ENCODE measurements at regions not wholly inside any gene's neighbourhood (a gene's known extent, or its start where the extent isn't known, plus 50 kb on each side); places are given as distances from the start of the nearest gene placed in this dataset.

DNA sequence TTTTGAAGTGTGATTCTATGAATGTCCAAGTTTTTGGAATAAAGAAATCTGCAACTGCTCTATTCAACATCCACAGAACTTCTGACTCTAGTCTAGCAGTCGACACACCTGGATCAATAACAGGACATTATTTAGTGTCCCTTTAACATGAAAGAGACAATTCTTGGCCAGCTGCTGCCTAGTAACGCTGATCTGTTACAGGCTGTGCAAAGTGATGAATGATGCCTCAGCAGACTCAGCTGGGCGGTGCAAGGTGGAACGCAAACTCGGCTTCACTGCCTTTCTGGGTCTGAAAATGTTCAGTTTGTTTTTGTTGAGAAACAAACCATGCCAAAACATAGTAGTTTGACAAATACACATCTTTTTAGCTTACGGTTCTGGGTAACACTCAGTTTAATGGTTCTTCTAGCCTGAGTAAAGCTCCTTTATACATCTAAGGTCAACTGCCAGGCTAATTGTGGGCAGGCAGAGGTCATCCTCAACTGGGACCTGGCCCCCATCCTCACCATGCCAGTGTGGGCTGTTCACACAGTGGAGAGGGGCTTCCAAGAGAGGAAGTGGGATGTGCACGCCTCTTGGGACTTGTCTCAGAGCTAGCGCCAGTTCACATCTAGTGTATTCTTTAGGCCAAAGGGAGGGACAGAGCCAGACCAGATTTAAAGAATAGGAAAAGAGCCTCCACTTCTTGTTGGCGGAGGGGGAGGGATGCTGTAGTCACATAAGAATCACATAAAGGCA lies 879.7 kb downstream of the QKI start:
- Mint-ChIP-seq H3K4me1 (no peaks in the 10 kb centered on the region), H3K9me3 (no peaks in the 10 kb centered on the region), H3K27me3 (no peaks in the 10 kb centered on the region), H3K36me3 (no peaks in the 10 kb centered on the region), H3K4me3 (no peak overlapping the region), H3K27ac (no peak overlapping the region)

DNA sequence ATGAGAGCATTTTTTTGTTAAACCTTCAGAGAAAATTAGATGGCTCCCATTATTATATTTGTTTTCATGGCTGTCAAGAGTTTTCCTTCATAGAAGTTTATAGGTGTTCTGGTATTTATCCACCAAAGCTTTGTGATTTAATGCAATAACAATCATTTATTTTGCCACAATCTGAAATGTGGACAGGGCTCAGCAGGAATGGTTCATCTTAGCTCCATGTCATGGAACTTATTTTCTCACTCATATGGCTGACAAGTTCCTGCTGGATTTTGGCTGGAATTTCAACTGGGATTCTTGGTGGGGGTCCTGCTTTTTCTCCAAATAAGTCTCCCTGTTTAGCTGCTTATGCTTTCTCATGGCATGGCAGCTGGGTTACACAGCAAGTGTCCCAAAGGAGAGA lies 876.7 kb downstream of the QKI start:
- Mint-ChIP-seq H3K36me3 (no peaks in the 10 kb centered on the region), H3K27ac (no peak overlapping the region), H3K9me3 (no peaks in the 10 kb centered on the region), H3K4me3 (no peak overlapping the region), H3K27me3 (no peaks in the 10 kb centered on the region), H3K4me1 (no peaks in the 10 kb centered on the region)

- Mint-ChIP-seq H3K4me3 (no peak overlapping the region), H3K4me1 (no peaks in the 10 kb centered on the region), H3K27ac (no peak overlapping the region), H3K27me3 (no peaks in the 10 kb centered on the region), H3K36me3 (no peaks in the 10 kb centered on the region), H3K9me3 (no peaks in the 10 kb centered on the region)
Measured at GRCh38 chr6:164290101-164290500, 875.6 kb downstream of the QKI start.

- H3K36me3 Mint-ChIP-seq: no peaks in the 10 kb centered on the region
- H3K4me3 Mint-ChIP-seq: no peak overlapping the region
- peaks cover 6% of the 10 kb centered on the region for H3K9me3 Mint-ChIP-seq
Measured at GRCh38 chr6:164286011-164286410, 871.5 kb downstream of the QKI start.

GRCh38 chr6:164283574-164283973 lies 869.1 kb downstream of the QKI start:
- Mint-ChIP-seq H3K27me3 (peaks cover 1% of the 10 kb centered on the region), H3K27ac (no peak overlapping the region), H3K9me3 (peaks cover 6% of the 10 kb centered on the region), H3K4me3 (no peak overlapping the region), H3K36me3 (no peaks in the 10 kb centered on the region), H3K4me1 (no peaks in the 10 kb centered on the region)

More at GRCh38 chr6:164286011-164286410, 871.5 kb downstream of the QKI start:
- no peak overlapping the region for H3K27ac Mint-ChIP-seq
- H3K4me1 Mint-ChIP-seq: no peaks in the 10 kb centered on the region
- peaks cover 1% of the 10 kb centered on the region for H3K27me3 Mint-ChIP-seq

- Mint-ChIP-seq H3K36me3 (no peaks in the 10 kb centered on the region), H3K4me1 (no peaks in the 10 kb centered on the region), H3K27me3 (no peaks in the 10 kb centered on the region), H3K27ac (no peak overlapping the region), H3K9me3 (no peaks in the 10 kb centered on the region), H3K4me3 (no peak overlapping the region)
Measured at GRCh38 chr6:164276211-164276610, 861.7 kb downstream of the QKI start.

DNA sequence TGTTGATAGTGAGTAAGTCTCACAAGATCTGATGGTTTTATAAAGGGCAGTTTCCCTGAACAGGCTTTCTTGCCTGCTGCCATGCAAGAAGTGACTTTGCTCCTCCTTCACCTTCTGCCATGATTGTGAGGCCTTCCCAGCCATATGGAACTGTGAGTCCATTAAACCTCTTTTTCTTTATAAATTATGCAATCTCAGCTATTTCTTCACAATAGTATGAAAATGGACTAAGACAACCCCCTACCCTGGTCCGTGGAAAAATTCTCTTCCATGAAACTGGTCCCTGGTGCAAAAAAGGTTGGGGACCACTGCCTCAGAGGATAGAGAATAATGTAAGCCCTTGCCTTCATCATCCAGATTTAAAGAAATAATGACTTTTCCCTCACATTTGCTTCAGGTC lies 861.3 kb downstream of the QKI start:
- Mint-ChIP-seq H3K4me3 (no peak overlapping the region), H3K9me3 (no peaks in the 10 kb centered on the region), H3K4me1 (no peaks in the 10 kb centered on the region), H3K27me3 (no peaks in the 10 kb centered on the region), H3K27ac (no peak overlapping the region), H3K36me3 (no peaks in the 10 kb centered on the region)

- Mint-ChIP-seq H3K27me3 (no peaks in the 10 kb centered on the region), H3K4me1 (no peaks in the 10 kb centered on the region), H3K4me3 (no peak overlapping the region), H3K9me3 (peaks cover 6% of the 10 kb centered on the region), H3K36me3 (no peaks in the 10 kb centered on the region), H3K27ac (no peak overlapping the region)
Measured at GRCh38 chr6:164274493-164274892, 860.0 kb downstream of the QKI start.

- Mint-ChIP-seq H3K9me3 (peaks cover 6% of the 10 kb centered on the region), H3K4me3 (no peak overlapping the region), H3K27ac (no peak overlapping the region), H3K27me3 (no peaks in the 10 kb centered on the region), H3K4me1 (no peaks in the 10 kb centered on the region), H3K36me3 (no peaks in the 10 kb centered on the region)
Measured at GRCh38 chr6:164273491-164273890, 859.0 kb downstream of the QKI start.

DNA sequence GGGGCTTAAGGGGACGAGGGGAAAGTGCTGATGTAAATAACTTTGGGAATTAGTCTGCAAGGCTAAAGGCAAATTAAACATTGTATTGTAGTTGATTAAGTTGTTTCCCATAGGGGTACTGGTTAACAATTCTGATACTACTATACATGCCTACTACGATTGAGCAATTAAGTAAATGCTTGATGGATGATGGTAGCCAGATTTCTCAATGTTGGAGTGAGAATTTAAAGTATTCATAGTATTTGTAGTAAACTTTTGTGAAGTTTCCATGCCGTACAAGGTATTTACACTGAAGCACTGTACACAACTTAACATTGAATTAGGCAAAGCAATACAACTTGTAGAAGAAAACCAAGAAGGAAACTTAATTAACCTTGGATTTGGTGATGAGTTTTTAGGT lies 852.3 kb downstream of the QKI start:
- H3K4me3 Mint-ChIP-seq: no peak overlapping the region
- no peak overlapping the region for H3K27ac Mint-ChIP-seq
- no peaks in the 10 kb centered on the region for H3K36me3 Mint-ChIP-seq
- H3K4me1 Mint-ChIP-seq: no peaks in the 10 kb centered on the region
- no peaks in the 10 kb centered on the region for H3K27me3 Mint-ChIP-seq
- peaks cover 6% of the 10 kb centered on the region for H3K9me3 Mint-ChIP-seq

- H3K4me3 Mint-ChIP-seq: no peak overlapping the region
- H3K36me3 Mint-ChIP-seq: no peaks in the 10 kb centered on the region
- H3K9me3 Mint-ChIP-seq: no peaks in the 10 kb centered on the region
- H3K4me1 Mint-ChIP-seq: no peaks in the 10 kb centered on the region
- no peak overlapping the region for H3K27ac Mint-ChIP-seq
- H3K27me3 Mint-ChIP-seq: no peaks in the 10 kb centered on the region
Measured at GRCh38 chr6:164262348-164262747, 847.8 kb downstream of the QKI start.

DNA sequence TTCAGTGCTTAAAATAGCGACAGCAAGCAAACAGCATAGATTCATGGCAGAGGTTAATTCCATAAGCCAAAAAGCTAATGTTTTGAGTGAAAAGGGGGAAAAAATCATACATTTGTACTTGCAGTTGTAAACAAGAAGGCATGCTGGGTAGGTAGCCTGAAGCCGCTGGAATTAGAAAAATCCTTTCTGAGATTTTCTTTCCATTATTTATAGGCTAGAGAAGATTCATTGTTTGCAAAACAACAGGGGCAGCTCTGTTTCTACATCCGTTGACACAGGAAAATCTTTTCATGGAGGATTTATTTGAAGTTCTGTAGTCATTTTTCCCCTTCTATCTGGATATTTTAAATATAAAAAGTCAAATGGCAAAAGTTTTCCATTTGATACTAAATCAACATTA lies 843.9 kb downstream of the QKI start:
- Mint-ChIP-seq H3K9me3 (no peaks in the 10 kb centered on the region), H3K27ac (no peak overlapping the region), H3K4me1 (no peaks in the 10 kb centered on the region), H3K36me3 (no peaks in the 10 kb centered on the region), H3K27me3 (no peaks in the 10 kb centered on the region), H3K4me3 (no peak overlapping the region)

GRCh38 chr6:164252948-164253347 lies 838.4 kb downstream of the QKI start:
- Mint-ChIP-seq H3K27ac (no peak overlapping the region), H3K9me3 (no peaks in the 10 kb centered on the region), H3K36me3 (no peaks in the 10 kb centered on the region), H3K4me3 (no peak overlapping the region), H3K27me3 (no peaks in the 10 kb centered on the region), H3K4me1 (no peaks in the 10 kb centered on the region)

- Mint-ChIP-seq H3K4me1 (no peaks in the 10 kb centered on the region), H3K27ac (no peak overlapping the region), H3K9me3 (no peaks in the 10 kb centered on the region), H3K36me3 (no peaks in the 10 kb centered on the region), H3K4me3 (no peak overlapping the region), H3K27me3 (no peaks in the 10 kb centered on the region)
Measured at GRCh38 chr6:164252291-164252690, 837.8 kb downstream of the QKI start.

- no peaks in the 10 kb centered on the region for H3K4me1 Mint-ChIP-seq
- H3K27ac Mint-ChIP-seq: no peak overlapping the region
- no peaks in the 10 kb centered on the region for H3K36me3 Mint-ChIP-seq
- peaks cover 4% of the 10 kb centered on the region for H3K9me3 Mint-ChIP-seq
- H3K27me3 Mint-ChIP-seq: no peaks in the 10 kb centered on the region
- H3K4me3 Mint-ChIP-seq: no peak overlapping the region
Measured at GRCh38 chr6:164247106-164247505, 832.6 kb downstream of the QKI start.

DNA sequence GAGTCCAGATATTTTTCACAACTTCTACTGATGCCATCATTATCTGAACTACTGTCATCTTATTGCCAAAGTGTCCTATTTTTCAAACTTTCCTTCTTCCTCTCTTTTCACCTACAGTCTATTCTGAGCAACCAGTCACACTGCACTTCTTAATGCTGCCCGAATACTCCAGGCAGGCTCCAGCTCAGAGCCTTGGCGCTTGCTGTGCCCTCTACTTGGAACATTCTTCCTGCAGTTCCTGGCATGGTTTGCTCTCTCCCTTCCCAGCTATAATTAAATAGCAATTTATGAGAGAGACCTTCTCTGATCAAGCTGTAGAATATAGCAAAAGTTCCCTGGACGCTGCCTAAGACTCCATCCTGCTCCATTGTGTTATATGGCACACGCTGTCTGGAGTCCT lies 831.6 kb downstream of the QKI start:
- H3K4me3 Mint-ChIP-seq: no peak overlapping the region
- no peaks in the 10 kb centered on the region for H3K4me1 Mint-ChIP-seq
- no peak overlapping the region for H3K27ac Mint-ChIP-seq
- no peaks in the 10 kb centered on the region for H3K36me3 Mint-ChIP-seq
- H3K9me3 Mint-ChIP-seq: peaks cover 4% of the 10 kb centered on the region
- H3K27me3 Mint-ChIP-seq: no peaks in the 10 kb centered on the region

- Mint-ChIP-seq H3K27me3 (no peaks in the 10 kb centered on the region), H3K36me3 (no peaks in the 10 kb centered on the region), H3K27ac (no peak overlapping the region), H3K4me1 (no peaks in the 10 kb centered on the region), H3K4me3 (no peak overlapping the region), H3K9me3 (peaks cover 4% of the 10 kb centered on the region)
Measured at GRCh38 chr6:164243949-164244348, 829.4 kb downstream of the QKI start.
